Astrocyte (in vitro differentiated cells and primary cell): ENCODE measurements at regions not wholly inside any gene's neighbourhood (a gene's known extent, or its start where the extent isn't known, plus 50 kb on each side); places are given as distances from the start of the nearest gene placed in this dataset.

ENCODE experiments used
- DNase-seq: peaks from one replicate; pipeline ENCODE4 v3.0.0-alpha.2; 2010; ENCODE audit warnings: low read depth
- FAIRE-seq: peaks from 2 replicates; lab custom pipeline; 2011; peaks lifted over from hg19 to GRCh38; lab: Jason Lieb, UNC
- H2AFZ ChIP-seq: 2 replicates; pipeline ENCODE4 v1.6.0; 2012; ENCODE audit warnings: low read depth, low read length, inconsistent platforms
- H3K27ac ChIP-seq: 2 replicates; pipeline ENCODE4 v1.5.1; 2011; ENCODE audit warnings: low read depth, low read length, inconsistent platforms
- H3K27me3 ChIP-seq: 2 replicates; pipeline ENCODE4 v1.6.0; 2011; ENCODE audit warnings: low read length, inconsistent platforms; ENCODE audit not compliant: insufficient read depth
- H3K36me3 ChIP-seq: 2 replicates; pipeline ENCODE4 v1.5.1; 2011; ENCODE audit warnings: low read length, inconsistent platforms; ENCODE audit not compliant: insufficient read depth
- H3K4me1 ChIP-seq: 2 replicates; pipeline ENCODE4 v1.5.1; 2011; ENCODE audit warnings: low read length, inconsistent platforms; ENCODE audit not compliant: insufficient read depth
- H3K4me2 ChIP-seq: 2 replicates; pipeline ENCODE4 v1.6.0; 2012; ENCODE audit warnings: low read length, inconsistent platforms
- H3K4me3 ChIP-seq: 2 replicates; pipeline ENCODE4 v1.5.1; 2011; ENCODE audit warnings: low read depth, mild to moderate bottlenecking, low read length, inconsistent platforms; ENCODE audit not compliant: insufficient read depth
- H3K79me2 ChIP-seq: 2 replicates; pipeline ENCODE4 v1.6.0; 2012; ENCODE audit warnings: mild to moderate bottlenecking, low read length, inconsistent platforms; ENCODE audit not compliant: insufficient read depth
- H3K9ac ChIP-seq: 2 replicates; pipeline ENCODE4 v1.6.0; 2012; ENCODE audit warnings: mild to moderate bottlenecking, low read length, inconsistent platforms
- H3K9me3 ChIP-seq: 2 replicates; pipeline ENCODE4 v1.5.1; 2012; ENCODE audit warnings: low read depth, mild to moderate bottlenecking, low read length, inconsistent platforms; ENCODE audit not compliant: insufficient read depth
- H4K20me1 ChIP-seq: 2 replicates; pipeline ENCODE4 v1.6.0; 2012; ENCODE audit warnings: low read length, inconsistent platforms; ENCODE audit not compliant: insufficient read depth
- H3K27ac Mint-ChIP-seq: one replicate; pipeline ENCODE4 v1.8.0; 2021; ENCODE audit warnings: mild to moderate bottlenecking, mixed read lengths; ENCODE audit not compliant: unreplicated experiment
- H3K27me3 Mint-ChIP-seq: one replicate; pipeline ENCODE4 v1.8.0; 2021; ENCODE audit warnings: low read depth, mixed read lengths; ENCODE audit not compliant: unreplicated experiment
- H3K36me3 Mint-ChIP-seq: one replicate; pipeline ENCODE4 v1.8.0; 2021; ENCODE audit warnings: low read depth, mixed read lengths; ENCODE audit not compliant: unreplicated experiment
- H3K4me1 Mint-ChIP-seq: one replicate; pipeline ENCODE4 v1.8.0; 2021; ENCODE audit warnings: low read depth, mixed read lengths; ENCODE audit not compliant: unreplicated experiment
- H3K4me3 Mint-ChIP-seq: one replicate; pipeline ENCODE4 v1.8.0; 2021; ENCODE audit warnings: mild to moderate bottlenecking, moderate library complexity, mixed read lengths; ENCODE audit not compliant: unreplicated experiment
- H3K9me3 Mint-ChIP-seq: one replicate; pipeline ENCODE4 v1.8.0; 2021; ENCODE audit warnings: mild to moderate bottlenecking, mixed read lengths; ENCODE audit not compliant: unreplicated experiment
- CTCF ChIP-seq: IDR thresholded peaks from 2 replicates; pipeline ENCODE4 v1.5.1; 2011; ENCODE audit warnings: low read depth, mild to moderate bottlenecking, inconsistent platforms, low read length, moderate library complexity; ENCODE audit not compliant: insufficient read depth
- EZH2 ChIP-seq: IDR thresholded peaks from 2 replicates; pipeline ENCODE4 v1.6.1; 2012; ENCODE audit warnings: mild to moderate bottlenecking, low read length, inconsistent platforms; ENCODE audit not compliant: insufficient read depth

- no peak for TF ChIP-seq CTCF
- no peak for TF ChIP-seq EZH2
- H3K27ac ChIP-seq, result no peak overlapping the region
- H2AFZ ChIP-seq, result no peak overlapping the region
- Mint-ChIP-seq H3K36me3 (no peaks in the 10 kb centered on the region), H3K27ac (peak overlapping the region; percentile 89), H3K9me3 (peaks cover 2% of the 10 kb centered on the region), H3K27me3 (peaks cover 5% of the 10 kb centered on the region), H3K4me1 (peaks cover 14% of the 10 kb centered on the region), H3K4me3 (no peak overlapping the region)
- DNase-seq (no peak), FAIRE-seq (no peak)
- H3K4me1 ChIP-seq, result peaks cover 5% of the 10 kb centered on the region
- H3K79me2 ChIP-seq, result no peaks in the 10 kb centered on the region
- H3K4me2 ChIP-seq, result no peak overlapping the region
- H4K20me1 ChIP-seq, result no peaks in the 10 kb centered on the region
- H3K9me3 ChIP-seq, result no peaks in the 10 kb centered on the region
- no peak overlapping the region for H3K4me3 ChIP-seq
- H3K9ac ChIP-seq, result no peak overlapping the region
- H3K27me3 ChIP-seq, result peaks cover 6% of the 10 kb centered on the region
- H3K36me3 ChIP-seq, result no peaks in the 10 kb centered on the region
Measured at GRCh38 chr4:26001413-26001812, 87.4 kb downstream of the SMIM20 start.

- no peak overlapping the region for H3K4me3 ChIP-seq
- H3K27me3 ChIP-seq, result peaks cover 6% of the 10 kb centered on the region
- no peaks in the 10 kb centered on the region for H3K9me3 ChIP-seq
- H3K4me3 Mint-ChIP-seq, result no peak overlapping the region
- H3K36me3 ChIP-seq, result no peaks in the 10 kb centered on the region
- peaks cover 14% of the 10 kb centered on the region for H3K4me1 Mint-ChIP-seq
- peaks cover 5% of the 10 kb centered on the region for H3K4me1 ChIP-seq
- H3K27ac Mint-ChIP-seq, result no peak overlapping the region
- H2AFZ ChIP-seq, result no peak overlapping the region
- no peak overlapping the region for H3K4me2 ChIP-seq
- DNase-seq (no peak), FAIRE-seq (no peak)
- no peak overlapping the region for H3K27ac ChIP-seq
- TF ChIP-seq EZH2 (no peak), CTCF (no peak)
- peaks cover 5% of the 10 kb centered on the region for H3K27me3 Mint-ChIP-seq
- no peaks in the 10 kb centered on the region for H3K36me3 Mint-ChIP-seq
- no peaks in the 10 kb centered on the region for H3K79me2 ChIP-seq
- H3K9ac ChIP-seq, result no peak overlapping the region
- no peaks in the 10 kb centered on the region for H4K20me1 ChIP-seq
- H3K9me3 Mint-ChIP-seq, result peaks cover 2% of the 10 kb centered on the region
Measured at GRCh38 chr4:26001816-26002215, 87.8 kb downstream of the SMIM20 start.

- H4K20me1 ChIP-seq, result no peaks in the 10 kb centered on the region
- H3K4me1 Mint-ChIP-seq, result peaks cover 14% of the 10 kb centered on the region
- peaks cover 6% of the 10 kb centered on the region for H3K27me3 ChIP-seq
- H3K9me3 Mint-ChIP-seq, result peaks cover 2% of the 10 kb centered on the region
- no peaks in the 10 kb centered on the region for H3K79me2 ChIP-seq
- H3K4me2 ChIP-seq, result no peak overlapping the region
- H3K9ac ChIP-seq, result no peak overlapping the region
- no peak overlapping the region for H3K27ac Mint-ChIP-seq
- no peak overlapping the region for H3K4me3 Mint-ChIP-seq
- no peaks in the 10 kb centered on the region for H3K9me3 ChIP-seq
- no peaks in the 10 kb centered on the region for H3K36me3 Mint-ChIP-seq
- no peaks in the 10 kb centered on the region for H3K36me3 ChIP-seq
- FAIRE-seq (no peak), DNase-seq (no peak)
- H3K27me3 Mint-ChIP-seq, result peaks cover 5% of the 10 kb centered on the region
- H3K27ac ChIP-seq, result no peak overlapping the region
- H2AFZ ChIP-seq, result no peak overlapping the region
- TF ChIP-seq EZH2, result no peak
- TF ChIP-seq CTCF, result no peak
- peaks cover 5% of the 10 kb centered on the region for H3K4me1 ChIP-seq
- no peak overlapping the region for H3K4me3 ChIP-seq
Measured at GRCh38 chr4:26003056-26003455, 89.0 kb downstream of the SMIM20 start.
